ENCODE measurements at regions not wholly inside any gene's neighbourhood (a gene's known extent, or its start where the extent isn't known, plus 50 kb on each side); places are given as distances from the start of the nearest gene placed in this dataset.

DNA sequence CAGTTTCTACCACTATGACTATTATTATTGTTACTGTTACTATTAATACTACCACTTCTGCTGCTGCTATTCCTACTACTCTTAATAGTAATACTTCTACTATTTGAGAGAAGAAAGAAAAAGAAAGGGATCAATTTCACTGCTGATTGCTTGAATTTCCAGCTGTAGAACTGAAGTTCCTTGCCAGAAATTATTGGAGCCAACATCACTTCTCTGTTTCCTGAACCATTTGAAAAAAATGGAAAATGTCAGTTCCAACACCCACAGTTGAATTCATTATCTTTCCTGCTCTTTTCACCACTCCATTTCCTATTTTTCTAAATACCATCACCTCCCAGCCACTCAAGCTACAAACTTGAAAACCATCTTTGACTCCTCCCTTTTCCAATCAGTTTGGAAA is 54.1 kb upstream of the PIK3C2G start:
- TF ChIP-seq, protein P1, sequence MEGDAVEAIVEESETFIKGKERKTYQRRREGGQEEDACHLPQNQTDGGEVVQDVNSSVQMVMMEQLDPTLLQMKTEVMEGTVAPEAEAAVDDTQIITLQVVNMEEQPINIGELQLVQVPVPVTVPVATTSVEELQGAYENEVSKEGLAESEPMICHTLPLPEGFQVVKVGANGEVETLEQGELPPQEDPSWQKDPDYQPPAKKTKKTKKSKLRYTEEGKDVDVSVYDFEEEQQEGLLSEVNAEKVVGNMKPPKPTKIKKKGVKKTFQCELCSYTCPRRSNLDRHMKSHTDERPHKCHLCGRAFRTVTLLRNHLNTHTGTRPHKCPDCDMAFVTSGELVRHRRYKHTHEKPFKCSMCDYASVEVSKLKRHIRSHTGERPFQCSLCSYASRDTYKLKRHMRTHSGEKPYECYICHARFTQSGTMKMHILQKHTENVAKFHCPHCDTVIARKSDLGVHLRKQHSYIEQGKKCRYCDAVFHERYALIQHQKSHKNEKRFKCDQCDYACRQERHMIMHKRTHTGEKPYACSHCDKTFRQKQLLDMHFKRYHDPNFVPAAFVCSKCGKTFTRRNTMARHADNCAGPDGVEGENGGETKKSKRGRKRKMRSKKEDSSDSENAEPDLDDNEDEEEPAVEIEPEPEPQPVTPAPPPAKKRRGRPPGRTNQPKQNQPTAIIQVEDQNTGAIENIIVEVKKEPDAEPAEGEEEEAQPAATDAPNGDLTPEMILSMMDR (IDR thresholded peaks at IDR 0.05) = no peak
- no peak for DNase-seq (ENCODE audit: low spot score)
- H3K4me3 ChIP-seq = no peak overlapping the region
- H3K27ac ChIP-seq = no peak overlapping the region

DNA sequence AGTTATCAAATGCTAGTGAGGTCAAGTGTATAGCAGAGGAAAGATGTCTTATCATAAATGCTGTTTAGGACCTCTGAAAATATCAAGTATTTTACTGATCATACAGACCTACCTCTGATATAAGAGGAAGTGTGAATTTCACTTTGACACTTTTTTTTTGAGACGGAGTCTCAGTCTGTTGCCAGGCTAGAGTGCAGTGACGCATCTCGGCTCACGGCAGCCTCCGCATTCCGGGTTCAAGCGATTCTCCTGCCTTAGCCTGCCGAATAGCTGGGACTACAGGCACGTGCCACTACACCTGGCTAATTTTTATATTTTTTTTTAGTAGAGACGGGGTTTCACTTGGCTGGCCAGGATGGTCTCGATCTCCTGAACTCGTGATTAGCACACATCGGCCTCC is 55.1 kb upstream of the PIK3C2G start:
- TF ChIP-seq, protein P1 (IDR thresholded peaks at IDR 0.05) = no peak
- Histone ChIP-seq H3K4me3 (no peak overlapping the region), H3K27ac (no peak overlapping the region)
- DNase-seq (ENCODE audit: low spot score) = no peak

DNA sequence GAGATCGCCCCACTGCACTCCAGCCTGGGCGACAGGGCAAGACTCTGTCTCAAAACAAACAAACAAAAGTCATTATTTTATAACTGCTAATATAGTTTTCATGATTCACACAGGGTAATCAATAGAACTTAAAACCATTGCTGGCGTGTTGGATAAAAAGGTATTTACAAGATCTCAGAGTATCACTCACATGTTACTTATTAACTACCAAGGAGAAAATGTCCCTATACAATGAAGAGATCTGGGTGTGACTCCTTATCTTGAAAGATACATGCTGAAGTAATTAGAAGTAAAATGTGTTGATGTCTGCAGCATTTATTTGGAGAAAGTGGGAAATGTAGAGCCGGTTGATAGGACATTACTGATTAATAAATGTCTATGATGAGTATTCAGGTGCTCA is 57.3 kb upstream of the PIK3C2G start:
- H3K27ac ChIP-seq = no peak overlapping the region
- TF ChIP-seq, protein P1 (IDR thresholded peaks at IDR 0.05) = no peak
- H3K4me3 ChIP-seq = no peak overlapping the region
- DNase-seq (ENCODE audit: low spot score) = no peak

DNA sequence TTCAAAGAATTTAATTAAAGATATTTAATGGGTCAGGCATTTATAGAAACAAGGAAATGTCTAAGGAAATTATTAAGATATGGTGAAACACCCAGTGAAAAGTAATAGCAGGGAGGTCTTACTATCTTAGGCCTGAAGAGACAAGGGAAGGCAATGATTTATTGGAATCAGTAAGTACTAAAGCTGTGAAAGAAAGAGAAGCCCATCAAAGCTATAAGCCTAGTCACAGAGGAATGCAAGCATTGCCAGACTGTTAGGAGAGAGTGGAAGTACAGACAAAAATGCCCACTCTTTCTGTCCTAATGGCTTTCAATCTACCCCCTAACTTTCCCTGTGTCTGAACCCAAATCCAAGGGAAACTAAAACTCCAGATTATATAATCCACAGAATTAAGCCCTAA is 69.2 kb upstream of the PIK3C2G start:
- DNase-seq (ENCODE audit: low spot score) = no peak
- Histone ChIP-seq H3K4me3 (no peak overlapping the region), H3K27ac (no peak overlapping the region)
- TF ChIP-seq, protein P1 (IDR thresholded peaks at IDR 0.05) = no peak

DNA sequence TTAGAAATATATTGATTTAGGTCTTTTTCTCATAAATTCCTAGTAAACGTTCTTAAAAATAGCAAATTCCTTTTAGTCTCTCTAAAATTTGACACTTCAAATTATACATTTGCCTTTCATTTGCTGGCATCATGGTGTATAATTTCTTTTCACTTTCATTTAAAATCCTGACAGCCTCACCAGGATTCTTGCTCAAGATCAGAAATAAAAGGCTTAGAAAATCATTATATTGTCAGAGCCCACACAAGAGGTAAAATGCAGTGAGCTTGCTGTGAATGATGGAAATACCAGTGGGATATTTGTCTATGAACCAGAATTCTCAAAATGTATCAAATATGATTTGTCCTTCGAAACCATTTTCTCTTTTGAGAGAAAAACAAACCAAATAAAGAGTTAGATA is 78.2 kb upstream of the PIK3C2G start:
- H3K27ac ChIP-seq = no peak overlapping the region
- no peak overlapping the region for H3K4me3 ChIP-seq
- TF ChIP-seq, protein P1 (IDR thresholded peaks at IDR 0.05) = no peak
- no peak for DNase-seq (ENCODE audit: low spot score)

DNA sequence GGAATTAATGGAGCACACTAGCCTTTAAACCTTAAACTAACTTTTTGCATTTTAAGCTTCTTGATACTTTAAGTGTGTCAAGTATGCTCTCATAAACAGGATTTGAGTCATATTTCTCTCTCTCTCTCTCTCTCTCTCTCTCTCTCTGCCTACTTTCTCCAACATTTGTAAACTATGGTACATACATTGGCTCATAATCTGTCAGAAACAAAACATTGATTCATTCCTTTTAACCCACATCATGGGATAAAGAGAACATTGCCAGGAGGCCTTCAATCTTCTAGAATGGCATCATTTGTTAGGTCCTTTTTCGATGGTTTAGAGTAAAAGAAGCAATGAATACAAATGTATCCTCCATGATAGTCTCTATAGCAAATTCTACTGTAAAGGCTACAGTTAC is 81.6 kb upstream of the RERGL start:
- H3K4me3 ChIP-seq = no peak overlapping the region
- TF ChIP-seq, protein P1 (IDR thresholded peaks at IDR 0.05) = no peak
- no peak for DNase-seq (ENCODE audit: low spot score)
- H3K27ac ChIP-seq = no peak overlapping the region

DNA sequence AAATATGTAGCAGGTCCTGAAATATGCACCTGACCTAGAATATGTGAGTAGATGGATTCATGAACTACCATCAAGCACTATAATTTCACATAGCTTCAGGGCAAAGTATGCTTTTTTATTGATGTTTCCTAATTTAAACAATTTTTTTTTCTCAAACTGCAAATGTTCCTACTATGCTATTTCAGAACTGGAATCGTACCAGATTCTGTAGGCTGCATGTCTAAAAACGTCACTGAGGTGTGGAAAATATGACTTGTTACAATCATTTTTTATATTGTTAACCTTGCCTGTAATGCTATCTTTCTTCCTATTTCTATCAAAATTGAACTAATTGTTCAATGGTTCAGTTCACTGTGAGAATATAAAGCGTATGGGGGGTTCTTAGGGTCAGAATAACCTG is 78.0 kb upstream of the RERGL start:
- TF ChIP-seq, protein P1 (IDR thresholded peaks at IDR 0.05) = no peak
- H3K27ac ChIP-seq = no peak overlapping the region
- no peak overlapping the region for H3K4me3 ChIP-seq
- DNase-seq (ENCODE audit: low spot score) = no peak
